RWPE2 (cell line): ENCODE measurements at regions not wholly inside any gene's neighbourhood (a gene's known extent, or its start where the extent isn't known, plus 50 kb on each side); places are given as distances from the start of the nearest gene placed in this dataset.
"Not testable (repeated sequence)": the region's sequence is repeated elsewhere in the genome, so short reads cannot be mapped to it uniquely, and the experiment has no call there.

Experiments used
- ATAC-seq: fragments of 200-7000 bp; cut with Tn5 transposase; 3 replicates; pipeline ENCODE4 v1.9.1; 2021; ENCODE audit warnings: low read depth
- DNase-seq: peaks from one replicate; pipeline ENCODE4 v3.0.0-alpha.2; 2020; ENCODE audit warnings: low spot score
- H3K27ac ChIP-seq: fragments of 450-650 bp; 2 replicates; pipeline ENCODE4 v1.5.1; 2017; ENCODE audit warnings: mild to moderate bottlenecking; ENCODE audit not compliant: poor library complexity, severe bottlenecking
- H3K27me3 ChIP-seq: fragments of 250-450 bp; sonication (Bioruptor Pico); 2 replicates; pipeline ENCODE4 v1.5.1; 2021; ENCODE audit warnings: mild to moderate bottlenecking, moderate library complexity; ENCODE audit not compliant: insufficient read depth, poor library complexity, severe bottlenecking
- H3K36me3 ChIP-seq: fragments of 250-450 bp; sonication (Bioruptor Pico); 2 replicates; pipeline ENCODE4 v1.5.1; 2020; ENCODE audit warnings: low read depth, mild to moderate bottlenecking, moderate library complexity
- H3K4me1 ChIP-seq: fragments of 250-450 bp; sonication (Bioruptor Pico); 2 replicates; pipeline ENCODE4 v1.5.1; 2021; ENCODE audit warnings: mild to moderate bottlenecking, moderate library complexity; ENCODE audit not compliant: insufficient read depth, poor library complexity, severe bottlenecking
- H3K4me3 ChIP-seq: fragments of 250-450 bp; sonication (Bioruptor Pico); 2 replicates; pipeline ENCODE4 v1.5.1; 2021; ENCODE audit warnings: mild to moderate bottlenecking, moderate library complexity; ENCODE audit not compliant: severe bottlenecking
- H3K9me3 ChIP-seq: fragments of 250-450 bp; sonication (Bioruptor Pico); 2 replicates; pipeline ENCODE4 v1.5.1; 2021; ENCODE audit warnings: mild to moderate bottlenecking, moderate library complexity; ENCODE audit not compliant: severe bottlenecking
- TF ChIP-seq, protein P1 (sequence below): fragments of 450-650 bp; IDR thresholded peaks from one replicate; pipeline ENCODE4 v1.5.1; 2017; ENCODE audit warnings: mild to moderate bottlenecking, moderate library complexity; ENCODE audit not compliant: poor library complexity, severe bottlenecking

DNA sequence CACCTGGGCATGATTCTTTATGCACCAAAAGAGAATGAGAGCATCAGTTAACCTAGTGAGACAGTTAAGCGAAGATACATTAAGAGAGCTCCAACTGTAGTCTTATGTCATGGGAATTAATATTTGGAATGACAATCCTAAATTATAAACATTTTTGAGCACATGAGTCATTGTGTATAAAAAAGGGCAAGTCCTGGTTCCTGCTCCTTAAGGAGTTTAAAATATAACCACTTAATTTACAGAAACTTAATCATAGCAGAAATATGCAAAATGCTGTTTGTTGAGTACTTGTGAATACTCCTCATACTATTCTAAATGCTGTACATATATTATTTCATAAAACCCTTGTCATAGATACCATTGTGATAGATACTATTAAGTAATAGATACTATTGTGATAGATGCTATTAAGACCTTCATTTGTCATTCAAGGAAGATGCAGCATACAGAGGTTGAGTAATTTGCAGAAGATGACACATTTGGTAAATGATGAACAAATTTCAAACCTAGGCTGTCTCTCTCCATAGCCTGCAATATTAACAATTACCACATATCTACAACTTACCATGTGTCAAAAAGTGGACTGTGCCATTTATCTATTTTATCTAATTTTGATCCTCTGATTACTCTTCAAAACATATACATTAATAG, 301.0 kb downstream of the TBC1D4 start:
- no peaks in the 10 kb centered on the region for H3K27me3 ChIP-seq
- H3K36me3 ChIP-seq = no peaks in the 10 kb centered on the region
- H3K4me3 ChIP-seq = no peak overlapping the region
- ATAC-seq (peak; percentile 78), DNase-seq (no peak)
- H3K4me1 ChIP-seq = peaks cover 19% of the 10 kb centered on the region
- H3K9me3 ChIP-seq = no peaks in the 10 kb centered on the region
- TF ChIP-seq, protein P1, sequence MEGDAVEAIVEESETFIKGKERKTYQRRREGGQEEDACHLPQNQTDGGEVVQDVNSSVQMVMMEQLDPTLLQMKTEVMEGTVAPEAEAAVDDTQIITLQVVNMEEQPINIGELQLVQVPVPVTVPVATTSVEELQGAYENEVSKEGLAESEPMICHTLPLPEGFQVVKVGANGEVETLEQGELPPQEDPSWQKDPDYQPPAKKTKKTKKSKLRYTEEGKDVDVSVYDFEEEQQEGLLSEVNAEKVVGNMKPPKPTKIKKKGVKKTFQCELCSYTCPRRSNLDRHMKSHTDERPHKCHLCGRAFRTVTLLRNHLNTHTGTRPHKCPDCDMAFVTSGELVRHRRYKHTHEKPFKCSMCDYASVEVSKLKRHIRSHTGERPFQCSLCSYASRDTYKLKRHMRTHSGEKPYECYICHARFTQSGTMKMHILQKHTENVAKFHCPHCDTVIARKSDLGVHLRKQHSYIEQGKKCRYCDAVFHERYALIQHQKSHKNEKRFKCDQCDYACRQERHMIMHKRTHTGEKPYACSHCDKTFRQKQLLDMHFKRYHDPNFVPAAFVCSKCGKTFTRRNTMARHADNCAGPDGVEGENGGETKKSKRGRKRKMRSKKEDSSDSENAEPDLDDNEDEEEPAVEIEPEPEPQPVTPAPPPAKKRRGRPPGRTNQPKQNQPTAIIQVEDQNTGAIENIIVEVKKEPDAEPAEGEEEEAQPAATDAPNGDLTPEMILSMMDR = no peak
- peak overlapping the region; percentile 60 for H3K27ac ChIP-seq

GRCh38 chr13:75178436-75178835, 303.5 kb downstream of the TBC1D4 start:
- TF ChIP-seq, protein P1 = no peak
- Histone ChIP-seq H3K27ac (no peak overlapping the region), H3K27me3 (no peaks in the 10 kb centered on the region), H3K4me3 (no peak overlapping the region), H3K4me1 (peaks cover 19% of the 10 kb centered on the region), H3K9me3 (no peaks in the 10 kb centered on the region), H3K36me3 (no peaks in the 10 kb centered on the region)
- DNase-seq (no peak), ATAC-seq (no peak)

DNA sequence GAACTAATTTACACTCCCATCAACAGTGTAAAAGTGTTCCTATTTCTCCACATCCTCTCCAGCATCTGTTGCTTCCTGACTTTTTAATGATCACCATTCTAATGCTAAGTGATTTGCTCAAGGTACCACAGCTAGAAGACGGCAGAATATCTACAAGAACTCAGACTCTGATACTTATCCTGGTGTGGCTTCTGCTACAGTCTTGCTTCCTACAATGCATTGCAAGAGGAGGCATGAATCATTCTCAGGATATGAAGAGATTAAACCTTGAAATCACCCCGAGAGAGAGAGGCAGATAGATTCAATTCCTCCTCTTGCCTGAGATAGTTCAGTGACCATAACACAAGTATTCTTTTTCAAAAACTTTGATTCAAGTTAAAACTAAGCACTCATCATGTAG, 306.4 kb downstream of the TBC1D4 start:
- peaks cover under 1% of the 10 kb centered on the region for H3K4me1 ChIP-seq
- no peak for ATAC-seq

GRCh38 chr13:75175097-75175496, 306.9 kb downstream of the TBC1D4 start:
- not testable (repeated sequence) for H3K27ac ChIP-seq, ATAC-seq, H3K4me3 ChIP-seq, H3K36me3 ChIP-seq, H3K4me1 ChIP-seq, DNase-seq, H3K9me3 ChIP-seq, H3K27me3 ChIP-seq

More for the DNA sequence above, 306.4 kb downstream of the TBC1D4 start:
- Histone ChIP-seq H3K4me3 (no peak overlapping the region), H3K27ac (no peak overlapping the region), H3K9me3 (no peaks in the 10 kb centered on the region), H3K36me3 (no peaks in the 10 kb centered on the region), H3K27me3 (no peaks in the 10 kb centered on the region)
- DNase-seq = no peak
- TF ChIP-seq, protein P1 = no peak

DNA sequence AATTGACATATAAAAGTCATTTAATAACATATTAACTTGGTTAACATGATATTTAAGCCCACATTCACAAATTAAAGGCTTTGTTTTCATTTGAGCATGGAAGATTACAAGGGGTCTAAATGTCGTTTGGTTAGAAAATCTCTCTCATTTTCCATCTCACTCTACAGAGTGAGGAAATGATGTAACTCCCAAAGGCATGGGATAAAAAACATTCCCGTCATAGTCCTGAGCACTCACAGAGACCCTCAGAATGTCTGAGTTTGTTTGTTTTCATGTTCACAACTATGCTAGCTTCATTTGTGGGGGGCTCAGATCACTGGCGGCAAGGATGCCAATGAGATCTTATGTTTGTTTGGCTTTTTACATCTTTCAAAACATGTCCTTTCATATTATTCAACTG, 307.5 kb downstream of the TBC1D4 start:
- no peak for DNase-seq
- no peaks in the 10 kb centered on the region for H3K36me3 ChIP-seq
- TF ChIP-seq, protein P1 = no peak
- no peak overlapping the region for H3K4me3 ChIP-seq
- ATAC-seq = no peak
- H3K27me3 ChIP-seq = no peaks in the 10 kb centered on the region
- H3K4me1 ChIP-seq = no peaks in the 10 kb centered on the region
- H3K9me3 ChIP-seq = no peaks in the 10 kb centered on the region
- H3K27ac ChIP-seq = no peak overlapping the region
